Liver (tissue), 8 donors: ENCODE measurements at regions not wholly inside any gene's neighbourhood (a gene's known extent, or its start where the extent isn't known, plus 50 kb on each side); places are given as distances from the start of the nearest gene placed in this dataset.

Source experiments
- DNase-seq: peaks from one replicate; pipeline ENCODE4 v3.0.0-alpha.2; 2017; ENCODE audit warnings: low spot score
- H3K27ac ChIP-seq, 2 donors: one replicate each; pipeline ENCODE4 v1.7.0; 2013; ENCODE audit warnings: inconsistent platforms in 2 of 2, low read length in 2 of 2, control low read depth in 1 of 2, low read depth in 1 of 2, mild to moderate bottlenecking in 1 of 2
- H3K27me3 ChIP-seq, 4 donors: one replicate each; pipeline versions ENCODE4 v1.6.1 to v1.7.0; 2013; ENCODE audit warnings: low read length in 3 of 4, inconsistent platforms in 1 of 4, mild to moderate bottlenecking in 1 of 4, moderate library complexity in 1 of 4; ENCODE audit not compliant: control insufficient read depth in 4 of 4, insufficient read depth in 4 of 4
- H3K36me3 ChIP-seq, 4 donors: one replicate each; pipeline versions ENCODE4 v1.6.1 to v1.7.0; 2013; ENCODE audit warnings: low read length in 3 of 4, mild to moderate bottlenecking in 3 of 4, low read depth in 1 of 4, moderate library complexity in 1 of 4; ENCODE audit not compliant: control insufficient read depth in 4 of 4, insufficient read depth in 3 of 4
- H3K4me1 ChIP-seq, 4 donors: one replicate each; pipeline versions ENCODE4 v1.6.1 to v1.7.0; 2013; ENCODE audit warnings: low read length in 3 of 4, mild to moderate bottlenecking in 3 of 4, moderate library complexity in 1 of 4; ENCODE audit not compliant: control insufficient read depth in 4 of 4, insufficient read depth in 4 of 4
- H3K4me3 ChIP-seq, 3 donors: one replicate each; pipeline versions ENCODE4 v1.6.1 to v1.7.0; 2013; ENCODE audit warnings: low read length in 3 of 3, control low read depth in 1 of 3, low read depth in 1 of 3, mild to moderate bottlenecking in 1 of 3
- H3K9ac ChIP-seq, 2 donors: one replicate each; pipeline ENCODE4 v1.7.0; 2013; ENCODE audit warnings: low read length in 2 of 2, mild to moderate bottlenecking in 2 of 2, moderate library complexity in 2 of 2, control low read depth in 1 of 2, low read depth in 1 of 2
- H3K9me3 ChIP-seq, 4 donors: one replicate each; pipeline versions ENCODE4 v1.6.1 to v1.7.0; 2013; ENCODE audit warnings: low read length in 3 of 4; ENCODE audit not compliant: control insufficient read depth in 4 of 4
- ATF3 ChIP-seq: IDR thresholded peaks from 2 replicates; pipeline ENCODE4 v1.6.1; 2016; ENCODE audit warnings: antibody characterized with exemption
- EGR1 ChIP-seq, 2 donors: IDR thresholded peaks; 2 replicates each; pipeline ENCODE4 v1.6.1; 2016 to 2018; ENCODE audit warnings: antibody characterized with exemption in 2 of 2, low read depth in 2 of 2
- FOXA1 ChIP-seq: IDR thresholded peaks from 2 replicates; pipeline ENCODE4 v1.6.1; 2016; ENCODE audit warnings: antibody characterized with exemption
- FOXA2 ChIP-seq: IDR thresholded peaks from 2 replicates; pipeline ENCODE4 v1.6.1; 2016; ENCODE audit warnings: antibody characterized with exemption
- GABPA ChIP-seq, 2 donors: IDR thresholded peaks in 1 of 2; conservative IDR thresholded peaks in 1 of 2; 2 replicates each; pipeline ENCODE4 v1.6.1; 2016; ENCODE audit warnings: antibody characterized with exemption in 2 of 2, mild to moderate bottlenecking in 1 of 2, moderate library complexity in 1 of 2
- HNF4A ChIP-seq, 2 donors: conservative IDR thresholded peaks; 2 replicates each; pipeline ENCODE4 v1.6.1; 2016; ENCODE audit warnings: antibody characterized with exemption in 2 of 2, mild to moderate bottlenecking in 2 of 2
- HNF4G ChIP-seq: IDR thresholded peaks from 2 replicates; pipeline ENCODE4 v1.6.1; 2016; ENCODE audit warnings: antibody characterized with exemption
- JUND ChIP-seq, 2 donors: IDR thresholded peaks; 2 replicates each; pipeline ENCODE4 v1.6.1; 2016; ENCODE audit warnings: antibody characterized with exemption in 2 of 2
- NR2F2 ChIP-seq: IDR thresholded peaks from 2 replicates; pipeline ENCODE4 v1.6.1; 2016; ENCODE audit warnings: antibody characterized with exemption
- RAD21 ChIP-seq, 2 donors: IDR thresholded peaks; 2 replicates each; pipeline ENCODE4 v1.6.1; 2016; ENCODE audit warnings: antibody characterized with exemption in 2 of 2, mild to moderate bottlenecking in 2 of 2
- REST ChIP-seq: IDR thresholded peaks from 2 replicates; pipeline ENCODE4 v1.6.1; 2016; ENCODE audit warnings: antibody characterized with exemption, mild to moderate bottlenecking
- RXRA ChIP-seq, 2 donors: IDR thresholded peaks; 2 replicates each; pipeline ENCODE4 v1.6.1; 2017 to 2018; ENCODE audit warnings: antibody characterized with exemption in 2 of 2, mild to moderate bottlenecking in 1 of 2
- SP1 ChIP-seq: IDR thresholded peaks from 2 replicates; pipeline ENCODE4 v1.6.1; 2018; ENCODE audit warnings: antibody characterized with exemption, mild to moderate bottlenecking
- TAF1 ChIP-seq: conservative IDR thresholded peaks from 2 replicates; pipeline ENCODE4 v1.6.1; 2016; ENCODE audit warnings: antibody characterized with exemption, mild to moderate bottlenecking
- YY1 ChIP-seq: IDR thresholded peaks from 2 replicates; pipeline ENCODE4 v1.6.1; 2016; ENCODE audit warnings: antibody characterized with exemption, mild to moderate bottlenecking
- WGBS: extraction: QIAGEN DNeasy Blood & Tissue Kit; methylation state at CpG from one replicate; pipeline ENCODE4 v1.1.7; 2013; 5-methylcytosine and 5-hydroxymethylcytosine counted together
- TF ChIP-seq, protein P1 (sequence below): IDR thresholded peaks from 2 replicates; pipeline ENCODE4 v1.6.1; 2016; ENCODE audit warnings: antibody characterized with exemption
- TF ChIP-seq, protein P2 (sequence below): fragments of 150-350 bp; IDR thresholded peaks from 2 replicates; pipeline ENCODE4 v1.5.1; 2017; ENCODE audit warnings: improper control_type of control experiment, low read depth, low read length; ENCODE audit not compliant: missing input control
- donor health status: healthy.
- donor health status: healthy.
- donor health status: healthy.
- donor health status: healthy.
- donor health status: healthy.

DNA sequence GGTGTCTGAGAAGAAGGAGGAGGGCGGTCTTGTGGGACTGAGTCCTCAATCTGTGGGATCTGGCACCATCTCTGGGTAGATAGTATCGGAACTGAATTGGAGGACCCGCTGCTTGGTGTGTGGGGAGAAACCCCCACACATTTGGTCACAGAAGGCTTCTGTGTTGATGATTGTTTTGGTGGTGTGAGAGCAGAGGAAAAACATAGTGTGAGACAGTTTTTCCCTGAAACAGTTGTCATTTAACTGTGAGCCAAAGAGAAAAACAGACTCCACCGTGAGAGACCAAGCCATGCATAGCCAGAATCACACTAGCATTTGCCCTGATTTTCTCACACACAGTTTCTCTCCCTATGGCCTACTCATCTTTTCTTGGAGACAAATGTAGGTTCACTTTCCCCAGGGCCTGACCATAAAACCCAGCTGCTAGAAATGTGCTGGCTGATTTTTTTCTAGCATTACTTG is 91.4 kb upstream of the FLRT2 start:
- Histone ChIP-seq H3K27me3 (no peaks in the 10 kb centered on the region), H3K27ac (no peak overlapping the region), H3K4me3 (no peak overlapping the region), H3K9me3 (no peaks in the 10 kb centered on the region), H3K9ac (no peak overlapping the region), H3K4me1 (no peaks in the 10 kb centered on the region), H3K36me3 (no peaks in the 10 kb centered on the region)
- DNase-seq, result no peak
- TF ChIP-seq GABPA (IDR thresholded peaks at IDR 0.05 in 1 of 2, conservative IDR thresholded peaks at IDR 0.05 in 1 of 2), result no peak
- no peak for TF ChIP-seq FOXA1
- no peak for TF ChIP-seq HNF4A (conservative IDR thresholded peaks at IDR 0.05)
- TF ChIP-seq YY1, result no peak
- no peak for TF ChIP-seq RXRA (IDR thresholded peaks at IDR 0.05)
- TF ChIP-seq TAF1, result no peak
- TF ChIP-seq FOXA2, result no peak
- TF ChIP-seq HNF4G, result no peak
- TF ChIP-seq NR2F2, result no peak
- no peak for TF ChIP-seq SP1
- no peak for TF ChIP-seq ATF3
- TF ChIP-seq EGR1 (IDR thresholded peaks at IDR 0.05; ENCODE audit: low read depth in 2 of 2), result no peak
- TF ChIP-seq, protein P1, sequence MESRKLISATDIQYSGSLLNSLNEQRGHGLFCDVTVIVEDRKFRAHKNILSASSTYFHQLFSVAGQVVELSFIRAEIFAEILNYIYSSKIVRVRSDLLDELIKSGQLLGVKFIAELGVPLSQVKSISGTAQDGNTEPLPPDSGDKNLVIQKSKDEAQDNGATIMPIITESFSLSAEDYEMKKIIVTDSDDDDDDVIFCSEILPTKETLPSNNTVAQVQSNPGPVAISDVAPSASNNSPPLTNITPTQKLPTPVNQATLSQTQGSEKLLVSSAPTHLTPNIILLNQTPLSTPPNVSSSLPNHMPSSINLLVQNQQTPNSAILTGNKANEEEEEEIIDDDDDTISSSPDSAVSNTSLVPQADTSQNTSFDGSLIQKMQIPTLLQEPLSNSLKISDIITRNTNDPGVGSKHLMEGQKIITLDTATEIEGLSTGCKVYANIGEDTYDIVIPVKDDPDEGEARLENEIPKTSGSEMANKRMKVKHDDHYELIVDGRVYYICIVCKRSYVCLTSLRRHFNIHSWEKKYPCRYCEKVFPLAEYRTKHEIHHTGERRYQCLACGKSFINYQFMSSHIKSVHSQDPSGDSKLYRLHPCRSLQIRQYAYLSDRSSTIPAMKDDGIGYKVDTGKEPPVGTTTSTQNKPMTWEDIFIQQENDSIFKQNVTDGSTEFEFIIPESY, result no peak
- no peak for TF ChIP-seq REST
- TF ChIP-seq JUND (IDR thresholded peaks at IDR 0.05), result no peak
- TF ChIP-seq RAD21 (IDR thresholded peaks at IDR 0.05), result no peak
- WGBS, result 93% methylated on average over 4 of the region's 4 CpGs

DNA sequence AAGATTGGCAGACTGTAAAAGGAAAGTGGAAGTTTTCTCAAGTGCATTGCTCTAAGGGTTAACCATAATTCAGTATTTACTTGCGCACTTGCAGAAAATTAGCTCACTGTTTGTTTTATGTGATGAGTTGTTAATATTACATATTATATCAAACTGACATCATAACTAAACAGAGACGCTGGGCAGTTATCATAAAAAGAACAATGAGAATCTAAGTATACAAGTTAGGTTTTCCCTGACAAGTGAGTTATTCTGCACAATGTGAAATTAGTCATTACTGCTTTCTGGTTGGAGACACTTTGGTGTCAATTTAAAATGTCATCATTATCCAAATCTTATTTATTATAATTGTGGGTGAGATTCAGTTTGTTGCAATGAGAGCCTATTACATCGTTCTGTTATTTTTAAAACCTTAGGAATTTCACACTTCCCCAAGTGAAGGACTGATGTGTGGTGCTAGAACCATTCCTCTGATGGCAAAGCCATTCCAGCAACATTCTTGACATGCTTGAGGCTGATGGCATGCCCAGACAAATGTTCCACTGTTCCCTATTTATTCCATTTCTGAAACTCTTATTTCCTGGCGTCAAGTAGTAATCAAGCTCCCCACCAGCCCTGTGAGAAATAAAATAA is 90.1 kb upstream of the FLRT2 start:
- 89% methylated on average over 4 of the region's 4 CpGs for WGBS
- no peak overlapping the region for H3K9ac ChIP-seq
- TF ChIP-seq, protein P2, sequence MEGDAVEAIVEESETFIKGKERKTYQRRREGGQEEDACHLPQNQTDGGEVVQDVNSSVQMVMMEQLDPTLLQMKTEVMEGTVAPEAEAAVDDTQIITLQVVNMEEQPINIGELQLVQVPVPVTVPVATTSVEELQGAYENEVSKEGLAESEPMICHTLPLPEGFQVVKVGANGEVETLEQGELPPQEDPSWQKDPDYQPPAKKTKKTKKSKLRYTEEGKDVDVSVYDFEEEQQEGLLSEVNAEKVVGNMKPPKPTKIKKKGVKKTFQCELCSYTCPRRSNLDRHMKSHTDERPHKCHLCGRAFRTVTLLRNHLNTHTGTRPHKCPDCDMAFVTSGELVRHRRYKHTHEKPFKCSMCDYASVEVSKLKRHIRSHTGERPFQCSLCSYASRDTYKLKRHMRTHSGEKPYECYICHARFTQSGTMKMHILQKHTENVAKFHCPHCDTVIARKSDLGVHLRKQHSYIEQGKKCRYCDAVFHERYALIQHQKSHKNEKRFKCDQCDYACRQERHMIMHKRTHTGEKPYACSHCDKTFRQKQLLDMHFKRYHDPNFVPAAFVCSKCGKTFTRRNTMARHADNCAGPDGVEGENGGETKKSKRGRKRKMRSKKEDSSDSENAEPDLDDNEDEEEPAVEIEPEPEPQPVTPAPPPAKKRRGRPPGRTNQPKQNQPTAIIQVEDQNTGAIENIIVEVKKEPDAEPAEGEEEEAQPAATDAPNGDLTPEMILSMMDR, result no peak
- no peak for TF ChIP-seq EGR1 (IDR thresholded peaks at IDR 0.05; ENCODE audit: low read depth in 2 of 2)
- no peak for TF ChIP-seq SP1
- H3K4me1 ChIP-seq, result no peaks in the 10 kb centered on the region
- no peak overlapping the region for H3K4me3 ChIP-seq
- no peaks in the 10 kb centered on the region for H3K36me3 ChIP-seq
- no peak overlapping the region for H3K27ac ChIP-seq
- H3K9me3 ChIP-seq, result no peaks in the 10 kb centered on the region
- no peak for DNase-seq
- no peaks in the 10 kb centered on the region for H3K27me3 ChIP-seq
